ENCODE measurements at regions not wholly inside any gene's neighbourhood (a gene's known extent, or its start where the extent isn't known, plus 50 kb on each side); places are given as distances from the start of the nearest gene placed in this dataset.

DNA sequence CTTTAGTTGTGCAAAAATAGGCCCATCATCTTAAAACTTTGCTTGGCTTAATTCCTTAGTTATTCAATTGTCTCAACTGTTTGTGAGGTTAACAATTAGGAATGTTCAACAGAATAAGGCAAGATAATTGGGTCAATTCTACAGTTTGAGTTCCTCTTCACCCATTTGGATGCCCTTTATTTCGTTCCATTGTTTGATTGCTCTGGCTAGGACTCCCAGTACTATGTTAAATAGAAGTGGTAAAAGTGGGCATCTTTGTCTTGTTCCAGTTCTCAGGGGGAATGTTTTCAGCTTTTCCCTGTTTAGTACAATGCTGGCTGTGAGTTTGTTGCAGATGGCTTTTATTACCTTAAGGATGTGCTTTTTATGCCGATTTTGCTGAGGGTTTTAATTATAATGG is 761.5 kb upstream of the GRIA3 start:
- TF ChIP-seq POLR2AphosphoS5 (IDR thresholded peaks at IDR 0.05; ENCODE audit: low read depth, low read length) (no peak), TAF1 (IDR thresholded peaks at IDR 0.05; ENCODE audit: low read depth, low read length) (no peak)
